ENCODE measurements at regions not wholly inside any gene's neighbourhood (a gene's known extent, or its start where the extent isn't known, plus 50 kb on each side); places are given as distances from the start of the nearest gene placed in this dataset.

DNA sequence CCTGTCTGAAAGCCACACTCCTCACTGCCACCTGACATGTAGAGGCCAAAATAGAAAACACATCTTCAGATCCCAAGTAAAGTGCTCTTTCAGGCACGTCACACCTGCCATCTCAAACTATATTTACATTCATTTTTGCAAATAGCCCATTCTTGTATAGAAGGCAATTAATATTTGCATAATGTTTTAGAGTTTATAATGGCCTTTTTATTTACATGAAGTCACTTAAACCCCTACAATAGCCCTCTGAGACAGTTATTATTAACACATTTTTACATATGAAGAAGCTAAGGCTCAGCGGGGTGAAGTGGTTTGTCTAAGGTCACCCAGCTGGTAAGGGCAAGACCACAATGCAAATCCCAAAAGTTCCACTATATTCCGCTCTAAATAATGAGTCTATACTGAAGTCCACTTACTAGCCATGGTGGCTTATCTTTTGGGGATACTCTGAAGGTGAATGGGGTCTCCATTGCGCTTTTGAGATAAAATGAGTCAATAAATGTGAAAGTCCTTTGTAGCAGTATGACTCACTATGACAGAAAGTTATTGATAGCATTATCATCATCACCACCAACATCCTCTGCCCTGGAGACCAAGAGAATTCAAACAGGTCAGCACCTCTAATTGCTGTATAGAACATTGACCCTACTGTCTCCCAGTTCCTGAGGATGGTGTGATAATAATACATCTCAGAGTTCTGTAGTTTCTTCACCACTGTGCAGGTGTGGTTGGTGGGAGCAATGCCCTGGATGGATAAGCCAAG is 155.9 kb upstream of the BCL6 start:
- intact Hi-C loops (cut with micrococcal nuclease): no loop called here
- Histone ChIP-seq H3K79me2 (ENCODE audit: control insufficient read depth, insufficient read depth, low read length) (no peaks in the 10 kb centered on the region), H4K20me1 (ENCODE audit: control insufficient read depth, insufficient read depth, low read length, poor library complexity, severe bottlenecking) (no peaks in the 10 kb centered on the region), H3K27me3 (replicated peaks in 1 of 4; ENCODE audit: control extremely low read depth in 1 of 4, control insufficient read depth in 3 of 4, insufficient read depth in 4 of 4, low read length in 3 of 4) (peaks cover 0 to 18% (median 6%) of the 10 kb centered on the region in 4 experiments), H3K9me3 (ENCODE audit: control extremely low read depth in 1 of 3, control insufficient read depth in 2 of 3, insufficient read depth in 1 of 3, low read length in 2 of 3) (peaks cover 0 to 10% (median 2%) of the 10 kb centered on the region in 3 donors), H3K4me3 (ENCODE audit: control extremely low read depth in 1 of 5, extremely low read depth in 1 of 5, insufficient read depth in 1 of 5, low read depth in 2 of 5, low read length in 4 of 5) (no peak overlapping the region), H3K4me2 (replicated peaks; ENCODE audit: low read depth, low read length, poor library complexity, severe bottlenecking) (no peak overlapping the region), H3K36me3 (replicated peaks in 1 of 2; ENCODE audit: control extremely low read depth in 1 of 2, control insufficient read depth in 1 of 2, extremely low read depth in 1 of 2, insufficient read depth in 2 of 2, low read length in 1 of 2) (no peaks in the 10 kb centered on the region), H3K9ac (ENCODE audit: low read length) (no peak overlapping the region), H3K4me1 (ENCODE audit: control insufficient read depth in 2 of 2, insufficient read depth in 2 of 2, low read length in 2 of 2) (peaks cover 0 to 18% of the 10 kb centered on the region in 2 donors), H2AFZ (ENCODE audit: insufficient read depth, low read depth, low read length, poor library complexity, severe bottlenecking) (no peak overlapping the region), H3K27ac (ENCODE audit: low read length in 2 of 2) (no peak overlapping the region)
- no peak for DNase-seq
- ATAC-seq (ENCODE audit: low read depth): no peak
- H3K4me3 Mint-ChIP-seq: no peak overlapping the region
- H3K27ac Mint-ChIP-seq: no peak overlapping the region
- peaks cover 27% of the 10 kb centered on the region for H3K27me3 Mint-ChIP-seq
- H3K4me1 Mint-ChIP-seq: peaks cover 15% of the 10 kb centered on the region
- ChIA-PET CTCF (interaction anchor here (1.0 kb wide), 1 partner anchor 153 kb away, joined by 3 read pairs; no protein-coding TSS in a partner anchor), POLR2A (no interaction called here)
- H3K9me3 Mint-ChIP-seq (ENCODE audit: insufficient read depth): no peaks in the 10 kb centered on the region
- WGBS (ENCODE audit: insufficient coverage): no CpG with 5 or more reads among the region's 4 CpGs
- no peak for TF ChIP-seq EZH2 (IDR thresholded peaks at IDR 0.05; ENCODE audit: borderline replicate concordance, insufficient read depth, low read depth, low read length, poor library complexity, severe bottlenecking)
- TF ChIP-seq, protein P1, sequence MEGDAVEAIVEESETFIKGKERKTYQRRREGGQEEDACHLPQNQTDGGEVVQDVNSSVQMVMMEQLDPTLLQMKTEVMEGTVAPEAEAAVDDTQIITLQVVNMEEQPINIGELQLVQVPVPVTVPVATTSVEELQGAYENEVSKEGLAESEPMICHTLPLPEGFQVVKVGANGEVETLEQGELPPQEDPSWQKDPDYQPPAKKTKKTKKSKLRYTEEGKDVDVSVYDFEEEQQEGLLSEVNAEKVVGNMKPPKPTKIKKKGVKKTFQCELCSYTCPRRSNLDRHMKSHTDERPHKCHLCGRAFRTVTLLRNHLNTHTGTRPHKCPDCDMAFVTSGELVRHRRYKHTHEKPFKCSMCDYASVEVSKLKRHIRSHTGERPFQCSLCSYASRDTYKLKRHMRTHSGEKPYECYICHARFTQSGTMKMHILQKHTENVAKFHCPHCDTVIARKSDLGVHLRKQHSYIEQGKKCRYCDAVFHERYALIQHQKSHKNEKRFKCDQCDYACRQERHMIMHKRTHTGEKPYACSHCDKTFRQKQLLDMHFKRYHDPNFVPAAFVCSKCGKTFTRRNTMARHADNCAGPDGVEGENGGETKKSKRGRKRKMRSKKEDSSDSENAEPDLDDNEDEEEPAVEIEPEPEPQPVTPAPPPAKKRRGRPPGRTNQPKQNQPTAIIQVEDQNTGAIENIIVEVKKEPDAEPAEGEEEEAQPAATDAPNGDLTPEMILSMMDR (IDR thresholded peaks at IDR 0.05): no peak

DNA sequence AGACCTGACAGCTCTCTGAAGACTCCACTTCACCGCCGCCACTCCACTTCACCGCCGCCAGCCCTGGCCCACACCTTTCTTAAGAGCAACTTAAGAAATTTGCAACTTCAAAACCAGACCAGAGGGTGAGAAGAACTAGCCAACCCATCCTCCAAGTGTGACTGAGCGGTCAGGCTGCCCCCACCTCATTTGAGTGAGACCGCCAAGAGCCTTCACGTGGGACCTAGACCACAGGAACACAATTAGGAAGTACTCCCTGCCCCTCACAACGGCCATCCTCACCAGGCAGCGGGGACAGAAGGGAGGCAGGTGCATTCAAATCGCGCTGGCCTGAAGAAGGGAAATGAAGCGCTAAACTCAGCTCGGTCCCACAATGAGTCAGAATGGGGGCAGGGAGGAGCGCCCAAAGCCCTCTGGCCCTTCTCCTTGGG is 156.8 kb upstream of the BCL6 start:
- peaks cover 15% of the 10 kb centered on the region for H3K4me1 Mint-ChIP-seq
- intact Hi-C loops (cut with micrococcal nuclease): no loop called here
- H2AFZ ChIP-seq (ENCODE audit: insufficient read depth, low read depth, low read length, poor library complexity, severe bottlenecking): no peak overlapping the region
- H3K9ac ChIP-seq (ENCODE audit: low read length): no peak overlapping the region
- CTCF ChIA-PET: no interaction called here
- DNase-seq (peak; percentile 34), ATAC-seq (ENCODE audit: low read depth) (peak; percentile 60)
- H3K4me2 ChIP-seq (replicated peaks; ENCODE audit: low read depth, low read length, poor library complexity, severe bottlenecking): peak overlapping the region; percentile 33
- no peak overlapping the region for H3K4me3 ChIP-seq (ENCODE audit: control extremely low read depth in 1 of 5, extremely low read depth in 1 of 5, insufficient read depth in 1 of 5, low read depth in 2 of 5, low read length in 4 of 5)
- H3K36me3 ChIP-seq (replicated peaks in 1 of 2; ENCODE audit: control extremely low read depth in 1 of 2, control insufficient read depth in 1 of 2, extremely low read depth in 1 of 2, insufficient read depth in 2 of 2, low read length in 1 of 2): no peaks in the 10 kb centered on the region
- H4K20me1 ChIP-seq (ENCODE audit: control insufficient read depth, insufficient read depth, low read length, poor library complexity, severe bottlenecking): no peaks in the 10 kb centered on the region
- no peaks in the 10 kb centered on the region for H3K9me3 Mint-ChIP-seq (ENCODE audit: insufficient read depth)
- no peak overlapping the region for H3K27ac ChIP-seq (ENCODE audit: low read length in 2 of 2)
- WGBS (ENCODE audit: insufficient coverage): 57% methylated on average over 13 of the region's 14 CpGs
- H3K27me3 ChIP-seq (replicated peaks in 1 of 4; ENCODE audit: control extremely low read depth in 1 of 4, control insufficient read depth in 3 of 4, insufficient read depth in 4 of 4, low read length in 3 of 4): peaks cover 0 to 20% (median 6%) of the 10 kb centered on the region in 4 experiments
- H3K4me3 Mint-ChIP-seq: peak overlapping the region; percentile 52
- no peak for TF ChIP-seq EZH2 (IDR thresholded peaks at IDR 0.05; ENCODE audit: borderline replicate concordance, insufficient read depth, low read depth, low read length, poor library complexity, severe bottlenecking)
- TF ChIP-seq, protein P1 (IDR thresholded peaks at IDR 0.05): no peak
- H3K27me3 Mint-ChIP-seq: peaks cover 27% of the 10 kb centered on the region
- H3K9me3 ChIP-seq (ENCODE audit: control extremely low read depth in 1 of 3, control insufficient read depth in 2 of 3, insufficient read depth in 1 of 3, low read length in 2 of 3): peaks cover 0 to 10% (median 2%) of the 10 kb centered on the region in 3 donors
- POLR2A ChIA-PET: no interaction called here
- H3K79me2 ChIP-seq (ENCODE audit: control insufficient read depth, insufficient read depth, low read length): no peaks in the 10 kb centered on the region
- H3K4me1 ChIP-seq (ENCODE audit: control insufficient read depth in 2 of 2, insufficient read depth in 2 of 2, low read length in 2 of 2): peaks cover 0 to 18% of the 10 kb centered on the region in 2 donors
- no peak overlapping the region for H3K27ac Mint-ChIP-seq

Data from B cell (primary cell).